Transverse colon (tissue), 4 donors: ENCODE measurements at regions not wholly inside any gene's neighbourhood (a gene's known extent, or its start where the extent isn't known, plus 50 kb on each side); places are given as distances from the start of the nearest gene placed in this dataset.
"Not testable (repeated sequence)": the region's sequence is repeated elsewhere in the genome, so short reads cannot be mapped to it uniquely, and the experiment has no call there.

Source experiments
- DNase-seq: peaks from one replicate; pipeline ENCODE4 v3.0.0-alpha.2; 2019
- H3K27ac ChIP-seq, 4 donors: fragments of 200-600 bp; sonication (generic); 2 replicates each; pipeline ENCODE4 v1.5.1; 2016 to 2018; ENCODE audit warnings: inconsistent platforms in 4 of 4
- H3K27me3 ChIP-seq: fragments of 200-600 bp; sonication (generic); 2 replicates; pipeline ENCODE4 v1.5.1; 2017; ENCODE audit warnings: inconsistent platforms
- H3K36me3 ChIP-seq, 4 donors: fragments of 200-600 bp; sonication (generic); 2 replicates each; pipeline ENCODE4 v1.5.1; 2017 to 2019; ENCODE audit warnings: inconsistent platforms in 4 of 4
- H3K4me1 ChIP-seq, 4 donors: fragments of 200-600 bp; sonication (generic); 2 replicates each; pipeline ENCODE4 v1.5.1; 2017 to 2020; ENCODE audit warnings: inconsistent platforms in 4 of 4
- H3K4me3 ChIP-seq, 4 donors: fragments of 200-600 bp; sonication (generic); 1 replicate in 1 of 4; 2 replicates in 3 of 4; pipeline versions ENCODE4 v1.5.1 to v1.6.1; 2017 to 2019; ENCODE audit warnings: inconsistent platforms in 4 of 4
- H3K9me3 ChIP-seq, 2 donors: fragments of 200-600 bp; sonication (generic); 2 replicates each; pipeline ENCODE4 v1.5.1; 2017 to 2019; ENCODE audit warnings: inconsistent platforms in 2 of 2
- CTCF ChIP-seq, 5 experiments: fragments of 200-600 bp in 3 of 5; fragments of 450-650 bp in 2 of 5; sonication (generic) in 3 of 5; IDR thresholded peaks; 1 replicate in 2 of 5; 2 replicates in 3 of 5; pipeline ENCODE4 v1.5.1; 2016 to 2017; ENCODE audit warnings: antibody characterized with exemption in 5 of 5, inconsistent platforms in 3 of 5, mild to moderate bottlenecking in 2 of 5, moderate library complexity in 1 of 5
- EP300 ChIP-seq: sonication (generic); formaldehyde crosslinking; IDR thresholded peaks from one replicate; pipeline ENCODE4 v1.6.1; 2017; ENCODE audit warnings: antibody characterized with exemption, low read depth
- POLR2A ChIP-seq: fragments of 450-650 bp; IDR thresholded peaks from one replicate; pipeline ENCODE4 v1.6.1; 2016; ENCODE audit warnings: antibody characterized with exemption, mild to moderate bottlenecking, moderate library complexity
- POLR2AphosphoS5 ChIP-seq, 3 donors: sonication (generic); formaldehyde crosslinking; IDR thresholded peaks; one replicate each; pipeline ENCODE4 v1.6.1; 2016; ENCODE audit warnings: antibody characterized with exemption in 3 of 3
- WGBS, 2 donors: methylation state at CpG; one replicate each; pipeline ENCODE4 v1.1.5; 2018; ENCODE audit warnings: low coverage in 1 of 2; 5-methylcytosine and 5-hydroxymethylcytosine counted together
- in situ Hi-C, 4 donors: fragments of 200-750 bp; cut with MboI; loops; one replicate each; pipeline versions ENCODE4 v1.15.0 to v1.15.1; 2017; ENCODE audit warnings: low sequenced_read_pairs in 3 of 4, low pct_ligation_motif_present in 1 of 4, low pct_unique_long_range_greater_than_20kb in 1 of 4
- intact Hi-C: fragments of 100-400 bp; cut with DNase I; formaldehyde crosslinking; loops from one replicate; pipeline ENCODE4 v1.15.1; 2023; ENCODE audit warnings: low total_unique reads

GRCh38 chr6:79810871-79811270 lies 136.5 kb downstream of the ELOVL4 start:
- H3K9me3 ChIP-seq = no peaks in the 10 kb centered on the region
- in situ Hi-C loops = no loop called here
- no peak overlapping the region for H3K4me3 ChIP-seq
- TF ChIP-seq EP300 (no peak), POLR2A (no peak), POLR2AphosphoS5 (IDR thresholded peaks at IDR 0.05) (no peak), CTCF (IDR thresholded peaks at IDR 0.05) (no peak)
- no peaks in the 10 kb centered on the region for H3K36me3 ChIP-seq
- H3K27ac ChIP-seq = no peak overlapping the region
- H3K4me1 ChIP-seq = no peaks in the 10 kb centered on the region
- DNase-seq = no peak
- no peaks in the 10 kb centered on the region for H3K27me3 ChIP-seq
- WGBS, 2 donors = 31 to 56% methylated on average over 3 of the region's 3 CpGs
- intact Hi-C loops = no loop called here

GRCh38 chr6:79810185-79810705 lies 137.1 kb downstream of the ELOVL4 start:
- in situ Hi-C loops (no loop called here), intact Hi-C loops (no loop called here)
- no peaks in the 10 kb centered on the region for H3K27me3 ChIP-seq
- whole genome bisulfite sequencing, 2 donors = 64 to 69% methylated on average over 4 to 10 of the region's 10 CpGs
- DNase-seq = no peak
- no peak for TF ChIP-seq CTCF (IDR thresholded peaks at IDR 0.05)
- no peak for TF ChIP-seq POLR2AphosphoS5 (IDR thresholded peaks at IDR 0.05)
- no peak for TF ChIP-seq EP300
- TF ChIP-seq POLR2A = no peak
- no peak overlapping the region for H3K27ac ChIP-seq
- no peak overlapping the region for H3K4me3 ChIP-seq
- H3K36me3 ChIP-seq = no peaks in the 10 kb centered on the region
- H3K4me1 ChIP-seq = no peaks in the 10 kb centered on the region
- H3K9me3 ChIP-seq = no peaks in the 10 kb centered on the region

- 61 to 81% methylated on average over 2 of the region's 2 CpGs for whole genome bisulfite sequencing, 2 donors
Observed at GRCh38 chr6:79808921-79809320, 138.4 kb downstream of the ELOVL4 start.

GRCh38 chr6:79806661-79807060 lies 140.7 kb downstream of the ELOVL4 start:
- intact Hi-C loops, in situ Hi-C loops, H3K4me1 ChIP-seq, H3K36me3 ChIP-seq, H3K4me3 ChIP-seq, H3K27me3 ChIP-seq, H3K9me3 ChIP-seq, H3K27ac ChIP-seq, DNase-seq: not testable (repeated sequence)
- WGBS, 2 donors = 89 to 100% methylated on average over 2 to 5 of the region's 5 CpGs

More at GRCh38 chr6:79808921-79809320, 138.4 kb downstream of the ELOVL4 start:
- Histone ChIP-seq H3K9me3 (no peaks in the 10 kb centered on the region), H3K36me3 (no peaks in the 10 kb centered on the region), H3K4me1 (no peaks in the 10 kb centered on the region), H3K4me3 (no peak overlapping the region), H3K27me3 (no peaks in the 10 kb centered on the region), H3K27ac (no peak overlapping the region)
- intact Hi-C loops (no loop called here), in situ Hi-C loops (no loop called here)
- no peak for DNase-seq
- TF ChIP-seq POLR2A = no peak
- no peak for TF ChIP-seq POLR2AphosphoS5 (IDR thresholded peaks at IDR 0.05)

GRCh38 chr6:79804732-79805131 lies 142.6 kb downstream of the ELOVL4 start:
- Histone ChIP-seq H3K4me1 (no peaks in the 10 kb centered on the region), H3K36me3 (no peaks in the 10 kb centered on the region), H3K27ac (no peak overlapping the region), H3K27me3 (no peaks in the 10 kb centered on the region), H3K9me3 (no peaks in the 10 kb centered on the region), H3K4me3 (no peak overlapping the region)
- DNase-seq = no peak
- intact Hi-C loops (no loop called here), in situ Hi-C loops (no loop called here)
- 76 to 86% methylated on average over 2 to 3 of the region's 3 CpGs for WGBS, 2 donors
- no peak for TF ChIP-seq EP300
- TF ChIP-seq POLR2AphosphoS5 (IDR thresholded peaks at IDR 0.05) = no peak
- TF ChIP-seq CTCF (IDR thresholded peaks at IDR 0.05) = no peak
- TF ChIP-seq POLR2A = no peak
